ENCODE measurements at regions not wholly inside any gene's neighbourhood (a gene's known extent, or its start where the extent isn't known, plus 50 kb on each side); places are given as distances from the start of the nearest gene placed in this dataset.

- DNase-seq, result no peak
These were observed 955.1 kb downstream of the BRD1 start for GRCh38 chr22:48872271-48873190.

GRCh38 chr22:48871176-48871840, 956.4 kb downstream of the BRD1 start:
- no peak for DNase-seq

GRCh38 chr22:48870436-48870835, 957.2 kb downstream of the BRD1 start:
- no peak for DNase-seq

- no peak for DNase-seq
These were observed 957.9 kb downstream of the BRD1 start for GRCh38 chr22:48869788-48870187.

GRCh38 chr22:48869161-48869560, 958.5 kb downstream of the BRD1 start:
- no peak for DNase-seq

- no peak for DNase-seq
These were observed 959.1 kb downstream of the BRD1 start for GRCh38 chr22:48868554-48868953.

GRCh38 chr22:48867891-48868290, 959.8 kb downstream of the BRD1 start:
- no peak for DNase-seq

- DNase-seq, result no peak
These were observed 960.6 kb downstream of the BRD1 start for GRCh38 chr22:48866906-48867681.

GRCh38 chr22:48864748-48865147, 962.9 kb downstream of the BRD1 start:
- no peak for DNase-seq

GRCh38 chr22:48863965-48864528, 963.6 kb downstream of the BRD1 start:
- no peak for DNase-seq

- no peak for DNase-seq
These were observed 967.1 kb downstream of the BRD1 start for GRCh38 chr22:48860557-48860956.

GRCh38 chr22:48858856-48859255, 968.8 kb downstream of the BRD1 start:
- no peak for DNase-seq

GRCh38 chr22:48858121-48858520, 969.6 kb downstream of the BRD1 start:
- DNase-seq, result no peak

GRCh38 chr22:48857202-48857805, 970.4 kb downstream of the BRD1 start:
- DNase-seq, result no peak

- no peak for DNase-seq
These were observed 971.4 kb downstream of the BRD1 start for GRCh38 chr22:48856308-48856615.

- DNase-seq, result no peak
These were observed 971.9 kb downstream of the BRD1 start for GRCh38 chr22:48855593-48856307.

- no peak for DNase-seq
These were observed 972.7 kb downstream of the BRD1 start for GRCh38 chr22:48855013-48855412.

- no peak for DNase-seq
These were observed 973.9 kb downstream of the BRD1 start for GRCh38 chr22:48853627-48854240.

GRCh38 chr22:48851933-48852549, 975.6 kb downstream of the BRD1 start:
- no peak for DNase-seq

- no peak for DNase-seq
These were observed 976.9 kb downstream of the BRD1 start for GRCh38 chr22:48850658-48851287.

Measured in hematopoietic multipotent progenitor cell treated with erythropoietin and hydrocortisone succinate and interleukin-3 and kit ligand, for 4 days (in vitro differentiated cells).